ENCODE measurements at regions not wholly inside any gene's neighbourhood (a gene's known extent, or its start where the extent isn't known, plus 50 kb on each side); places are given as distances from the start of the nearest gene placed in this dataset.

DNA sequence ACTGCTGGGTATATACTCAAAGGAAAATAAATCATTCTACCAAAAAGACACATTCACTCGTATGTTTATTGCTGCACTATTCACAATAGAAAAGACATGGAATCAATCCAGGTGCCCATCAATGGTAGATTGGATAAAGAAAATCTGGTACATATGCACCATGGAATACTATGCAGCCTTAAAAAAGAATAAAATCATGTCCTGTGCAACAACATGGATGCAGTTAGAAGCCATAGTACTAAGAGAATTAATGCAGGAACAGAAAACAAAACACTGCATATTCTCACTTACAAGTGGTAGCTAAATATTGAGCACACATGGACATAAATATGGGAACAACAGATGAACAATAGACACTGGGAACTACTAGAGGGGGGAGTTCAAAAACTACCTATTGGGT lies 96.3 kb downstream of the FAM76B start:
- DNase-seq (ENCODE audit: low read depth, low spot score), result no peak
- in situ Hi-C loops (cut with HindIII; ENCODE audit: low sequenced_read_pairs), result no loop called here
- TF ChIP-seq, protein P1, sequence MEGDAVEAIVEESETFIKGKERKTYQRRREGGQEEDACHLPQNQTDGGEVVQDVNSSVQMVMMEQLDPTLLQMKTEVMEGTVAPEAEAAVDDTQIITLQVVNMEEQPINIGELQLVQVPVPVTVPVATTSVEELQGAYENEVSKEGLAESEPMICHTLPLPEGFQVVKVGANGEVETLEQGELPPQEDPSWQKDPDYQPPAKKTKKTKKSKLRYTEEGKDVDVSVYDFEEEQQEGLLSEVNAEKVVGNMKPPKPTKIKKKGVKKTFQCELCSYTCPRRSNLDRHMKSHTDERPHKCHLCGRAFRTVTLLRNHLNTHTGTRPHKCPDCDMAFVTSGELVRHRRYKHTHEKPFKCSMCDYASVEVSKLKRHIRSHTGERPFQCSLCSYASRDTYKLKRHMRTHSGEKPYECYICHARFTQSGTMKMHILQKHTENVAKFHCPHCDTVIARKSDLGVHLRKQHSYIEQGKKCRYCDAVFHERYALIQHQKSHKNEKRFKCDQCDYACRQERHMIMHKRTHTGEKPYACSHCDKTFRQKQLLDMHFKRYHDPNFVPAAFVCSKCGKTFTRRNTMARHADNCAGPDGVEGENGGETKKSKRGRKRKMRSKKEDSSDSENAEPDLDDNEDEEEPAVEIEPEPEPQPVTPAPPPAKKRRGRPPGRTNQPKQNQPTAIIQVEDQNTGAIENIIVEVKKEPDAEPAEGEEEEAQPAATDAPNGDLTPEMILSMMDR (IDR thresholded peaks at IDR 0.05; ENCODE audit: low read depth, low read length), result no peak
- H3K4me3 ChIP-seq (ENCODE audit: low read depth, low read length), result no peak overlapping the region

DNA sequence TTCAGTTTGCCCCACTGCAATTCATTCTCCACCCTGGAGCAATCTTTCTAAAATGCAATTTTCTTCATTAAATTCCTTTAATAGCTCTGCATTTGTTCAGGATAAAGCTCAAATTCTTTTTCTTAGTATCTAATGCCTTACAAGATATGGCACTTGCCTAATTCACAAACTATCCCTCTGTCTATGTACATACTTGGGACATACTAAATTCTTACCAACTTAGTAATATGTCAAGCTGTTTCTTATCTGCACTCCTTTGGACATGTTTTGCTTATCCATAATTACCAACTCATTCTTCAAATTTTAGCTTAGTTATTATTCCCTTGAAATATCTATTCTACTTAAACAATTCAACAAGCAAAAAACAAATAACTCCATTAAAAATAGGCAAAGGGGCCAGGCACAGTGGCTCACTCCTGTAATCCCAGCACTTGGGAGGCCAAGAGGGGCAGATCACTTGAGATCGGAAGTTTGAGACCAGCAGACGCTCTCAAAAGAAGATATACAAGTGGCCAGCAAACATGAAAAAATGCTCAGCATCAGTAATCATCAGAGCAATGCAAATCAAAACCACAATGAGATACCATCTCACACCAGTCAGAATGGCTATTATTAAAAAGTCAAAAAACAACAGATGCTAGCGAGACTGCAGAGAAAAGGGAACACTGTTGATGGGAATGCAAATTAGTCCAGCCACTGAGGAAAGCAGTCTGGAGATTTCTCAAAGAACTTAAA lies 96.9 kb downstream of the FAM76B start:
- in situ Hi-C loops (cut with HindIII; ENCODE audit: low sequenced_read_pairs), result no loop called here
- DNase-seq (ENCODE audit: low read depth, low spot score), result no peak
- TF ChIP-seq, protein P1 (IDR thresholded peaks at IDR 0.05; ENCODE audit: low read depth, low read length), result no peak

DNA sequence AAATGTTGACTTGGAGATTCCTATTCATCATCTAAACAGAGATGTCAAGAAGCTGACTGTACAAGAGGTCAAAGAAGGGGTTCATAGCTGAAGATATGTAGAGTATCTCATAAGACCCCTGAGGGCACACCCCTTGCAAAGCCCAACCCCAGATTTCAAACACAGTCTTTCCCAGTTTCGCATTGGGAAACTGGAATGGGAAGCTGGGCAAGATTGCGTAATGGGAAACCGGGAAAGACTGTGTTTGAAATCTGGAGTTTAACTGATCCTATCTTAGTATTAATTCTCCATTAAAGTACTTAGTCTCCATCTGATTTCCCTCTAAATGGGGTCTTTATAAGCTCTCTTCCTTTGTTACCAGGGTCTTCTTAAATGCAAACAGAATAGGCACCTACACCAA lies 99.5 kb downstream of the FAM76B start:
- DNase-seq (ENCODE audit: low read depth, low spot score), result no peak
- in situ Hi-C loops (cut with HindIII; ENCODE audit: low sequenced_read_pairs), result no loop called here
- TF ChIP-seq, protein P1 (IDR thresholded peaks at IDR 0.05; ENCODE audit: low read depth, low read length), result no peak
- no peak overlapping the region for H3K4me3 ChIP-seq (ENCODE audit: low read depth, low read length)

More for the DNA sequence above, 96.9 kb downstream of the FAM76B start:
- H3K4me3 ChIP-seq (ENCODE audit: low read depth, low read length), result no peak overlapping the region

DNA sequence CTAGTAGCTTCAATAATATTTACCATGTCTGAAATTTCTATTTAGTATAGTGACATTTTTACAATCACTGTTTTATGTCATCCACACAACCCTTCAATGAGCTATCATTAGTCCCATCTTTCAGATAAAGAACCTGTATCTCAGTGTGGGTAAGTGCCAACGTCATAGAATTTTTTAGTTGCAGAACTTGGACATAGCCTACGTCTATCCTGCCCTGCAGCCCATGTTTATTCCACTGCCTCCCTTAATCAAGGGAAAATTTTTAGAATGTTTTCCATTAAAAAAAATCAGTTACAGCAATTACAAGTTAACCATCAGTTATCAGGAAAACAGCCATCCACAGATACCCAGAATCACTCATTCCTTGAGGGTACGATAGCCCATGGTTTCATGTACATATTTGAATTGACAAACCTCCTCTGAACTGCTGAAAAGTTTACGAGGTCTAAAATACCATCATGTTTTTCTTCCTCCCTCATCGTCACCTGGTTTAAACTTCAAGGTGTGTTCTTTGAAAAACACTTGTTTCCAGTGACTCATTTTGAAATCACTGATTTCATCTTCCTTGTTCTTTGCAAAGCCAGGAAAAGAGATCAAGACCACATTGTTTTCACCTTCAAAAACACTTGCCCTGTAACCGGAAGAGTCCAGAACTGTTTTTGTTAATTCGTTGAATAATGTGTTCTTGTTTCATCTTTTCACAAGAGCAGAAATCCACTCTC lies 100.9 kb downstream of the FAM76B start:
- no peak for DNase-seq (ENCODE audit: low read depth, low spot score)
- TF ChIP-seq, protein P1 (IDR thresholded peaks at IDR 0.05; ENCODE audit: low read depth, low read length), result no peak
- no peak overlapping the region for H3K4me3 ChIP-seq (ENCODE audit: low read depth, low read length)
- in situ Hi-C loops (cut with HindIII; ENCODE audit: low sequenced_read_pairs), result no loop called here

DNA sequence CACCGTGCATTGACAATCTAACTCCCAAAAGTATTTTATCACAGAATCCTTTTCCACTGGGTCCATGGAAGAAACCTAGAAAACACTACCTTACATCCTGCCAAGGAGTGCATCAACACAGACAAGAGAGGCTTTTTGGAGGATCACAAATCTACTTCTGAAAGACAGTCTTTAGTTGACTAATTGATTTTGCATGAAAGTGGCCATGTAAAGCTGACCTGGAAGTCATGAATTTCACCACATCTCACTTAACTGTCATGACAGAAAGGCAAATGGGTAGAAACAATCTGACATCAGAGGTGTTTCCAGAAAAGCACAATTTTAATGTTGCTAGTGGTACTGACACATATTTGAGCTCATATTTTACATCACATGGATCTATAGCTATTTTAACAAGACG lies 101.6 kb downstream of the FAM76B start:
- in situ Hi-C loops (cut with HindIII; ENCODE audit: low sequenced_read_pairs), result no loop called here
- no peak for DNase-seq (ENCODE audit: low read depth, low spot score)
- TF ChIP-seq, protein P1 (IDR thresholded peaks at IDR 0.05; ENCODE audit: low read depth, low read length), result no peak
- H3K4me3 ChIP-seq (ENCODE audit: low read depth, low read length), result no peak overlapping the region

DNA sequence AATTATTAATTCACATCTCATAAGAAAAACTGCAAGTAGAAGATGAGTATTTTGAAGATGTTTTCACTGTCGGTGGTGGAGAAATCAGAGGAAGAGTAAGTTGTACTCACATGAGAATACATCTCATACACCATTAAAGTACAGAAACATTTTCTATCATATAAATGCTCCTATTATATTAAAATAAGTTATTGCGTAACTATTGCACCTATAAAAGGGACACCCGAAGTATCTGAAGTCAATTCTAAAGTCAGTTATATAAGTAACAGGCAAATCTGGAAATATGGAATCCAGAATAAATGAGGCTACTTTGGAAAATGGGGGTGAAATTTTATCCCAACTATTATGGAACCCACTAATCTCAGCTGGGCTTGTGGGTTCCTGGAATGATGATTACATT lies 103.3 kb downstream of the FAM76B start:
- no peak for DNase-seq (ENCODE audit: low read depth, low spot score)
- TF ChIP-seq, protein P1 (IDR thresholded peaks at IDR 0.05; ENCODE audit: low read depth, low read length), result no peak
- H3K4me3 ChIP-seq (ENCODE audit: low read depth, low read length), result no peak overlapping the region
- in situ Hi-C loops (cut with HindIII; ENCODE audit: low sequenced_read_pairs), result no loop called here
